Stimulated activated CD4-positive, alpha-beta T cell treated with anti-CD3 and anti-CD28 coated beads, Interleukin-1b, Interleukin-23, amount 100 ng/mL, for 1 hour (primary cell): ENCODE measurements at regions not wholly inside any gene's neighbourhood (a gene's known extent, or its start where the extent isn't known, plus 50 kb on each side); places are given as distances from the start of the nearest gene placed in this dataset.
"Not testable (repeated sequence)": the region's sequence is repeated elsewhere in the genome, so short reads cannot be mapped to it uniquely, and the experiment has no call there.

Experiments used
- DNase-seq, 2 donors: peaks; one replicate each; pipeline ENCODE4 v3.0.0-alpha.2; 2020; ENCODE audit warnings: low read depth in 2 of 2

GRCh38 chr6:12478921-12479320, 188.8 kb downstream of the EDN1 start:
- no peak for DNase-seq

GRCh38 chr6:12479451-12479850, 189.3 kb downstream of the EDN1 start:
- no peak for DNase-seq

GRCh38 chr6:12479881-12480280, 189.7 kb downstream of the EDN1 start:
- no peak for DNase-seq

GRCh38 chr6:12480379-12480778, 190.2 kb downstream of the EDN1 start:
- no peak for DNase-seq

- DNase-seq = no peak
These were observed 191.1 kb downstream of the EDN1 start for GRCh38 chr6:12481292-12481691.

- no peak for DNase-seq
These were observed 191.7 kb downstream of the EDN1 start for GRCh38 chr6:12481850-12482249.

- no peak for DNase-seq
These were observed 192.5 kb downstream of the EDN1 start for GRCh38 chr6:12482386-12483375.

- DNase-seq = no peak
These were observed 193.6 kb downstream of the EDN1 start for GRCh38 chr6:12483712-12484111.

- no peak for DNase-seq
These were observed 194.4 kb downstream of the EDN1 start for GRCh38 chr6:12484519-12484918.

GRCh38 chr6:12485226-12485764, 195.1 kb downstream of the EDN1 start:
- no peak for DNase-seq

- DNase-seq = no peak
These were observed 195.7 kb downstream of the EDN1 start for GRCh38 chr6:12485837-12486236.

GRCh38 chr6:12490351-12490903, 200.3 kb downstream of the EDN1 start:
- DNase-seq = no peak

- no peak for DNase-seq
These were observed 200.9 kb downstream of the EDN1 start for GRCh38 chr6:12490904-12491571.

GRCh38 chr6:12492929-12493328, 202.8 kb downstream of the EDN1 start:
- not testable (repeated sequence) for DNase-seq

- DNase-seq = no peak
These were observed 203.3 kb downstream of the EDN1 start for GRCh38 chr6:12493446-12493845.

GRCh38 chr6:12494161-12494560, 204.0 kb downstream of the EDN1 start:
- DNase-seq = no peak

GRCh38 chr6:12501990-12502389, 211.8 kb downstream of the EDN1 start:
- DNase-seq = no peak

GRCh38 chr6:12504325-12504966, 212.1 kb upstream of the PHACTR1 start:
- DNase-seq = no peak

GRCh38 chr6:12505486-12505885, 211.1 kb upstream of the PHACTR1 start:
- DNase-seq = no peak

- DNase-seq = no peak
These were observed 210.4 kb upstream of the PHACTR1 start for GRCh38 chr6:12506159-12506558.

GRCh38 chr6:12507636-12508035, 208.9 kb upstream of the PHACTR1 start:
- DNase-seq = no peak

GRCh38 chr6:12508553-12508952, 208.0 kb upstream of the PHACTR1 start:
- no peak for DNase-seq
